Ishikawa (cell line): ENCODE measurements at regions not wholly inside any gene's neighbourhood (a gene's known extent, or its start where the extent isn't known, plus 50 kb on each side); places are given as distances from the start of the nearest gene placed in this dataset.

Source experiments
- CEBPB ChIP-seq: IDR thresholded peaks from 2 replicates; pipeline ENCODE4 v1.6.1; 2012
- CREB1 ChIP-seq: IDR thresholded peaks from 2 replicates; pipeline ENCODE4 v1.6.1; 2012; ENCODE audit warnings: low read depth
- EGR1 ChIP-seq: IDR thresholded peaks from 2 replicates; pipeline ENCODE4 v1.6.1; 2012
- EP300 ChIP-seq: IDR thresholded peaks from 2 replicates; pipeline ENCODE4 v1.6.1; 2012; ENCODE audit warnings: borderline replicate concordance
- FOXM1 ChIP-seq: IDR thresholded peaks from 2 replicates; pipeline ENCODE4 v1.6.1; 2012; ENCODE audit warnings: low read depth, borderline replicate concordance
- MAX ChIP-seq: IDR thresholded peaks from 2 replicates; pipeline ENCODE4 v1.6.1; 2012
- NFIC ChIP-seq: IDR thresholded peaks from 2 replicates; pipeline ENCODE4 v1.6.1; 2012
- RAD21 ChIP-seq: IDR thresholded peaks from 2 replicates; pipeline ENCODE4 v1.6.1; 2012; ENCODE audit warnings: low read depth
- TAF1 ChIP-seq: IDR thresholded peaks from 2 replicates; pipeline ENCODE4 v1.6.1; 2012; ENCODE audit warnings: low read depth, mild to moderate bottlenecking
- TCF12 ChIP-seq: IDR thresholded peaks from 2 replicates; pipeline ENCODE4 v1.6.1; 2012; ENCODE audit warnings: low read depth
- TEAD4 ChIP-seq: IDR thresholded peaks from 2 replicates; pipeline ENCODE4 v1.6.1; 2012
- YY1 ChIP-seq: IDR thresholded peaks from 2 replicates; pipeline ENCODE4 v1.6.1; 2012; ENCODE audit warnings: low read depth
- ZBTB7A ChIP-seq: IDR thresholded peaks from 2 replicates; pipeline ENCODE4 v1.6.1; 2012; ENCODE audit warnings: low read depth
- TF ChIP-seq, protein P1 (sequence below): IDR thresholded peaks from 2 replicates; pipeline ENCODE4 v1.6.1; 2012; ENCODE audit warnings: low read depth, mild to moderate bottlenecking
- TF ChIP-seq, protein P2 (sequence below): IDR thresholded peaks from 2 replicates; pipeline ENCODE4 v1.6.1; 2012

DNA sequence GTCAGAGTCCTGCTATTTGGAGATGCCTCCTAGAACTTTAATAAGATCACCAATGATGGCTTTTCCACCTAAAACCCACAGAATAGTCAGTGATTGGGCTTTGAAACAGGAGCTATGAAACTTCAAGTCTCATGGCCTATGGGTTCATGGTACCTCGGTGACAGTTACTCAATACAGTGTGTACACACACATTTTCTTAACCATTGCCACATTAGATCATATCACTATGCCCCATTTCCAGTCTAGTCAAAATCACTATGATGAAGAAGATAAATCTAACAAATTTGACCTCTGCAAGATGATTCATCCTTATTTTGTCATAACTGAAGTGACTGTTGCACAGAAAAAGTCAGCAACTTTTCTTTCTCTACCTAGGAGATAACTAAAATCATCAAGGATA is 86.8 kb upstream of the OR13F1 start:
- TF ChIP-seq NFIC (no peak), EGR1 (no peak), TCF12 (no peak), TEAD4 (no peak), ZBTB7A (no peak), FOXM1 (no peak), MAX (no peak), EP300 (no peak), CREB1 (no peak), CEBPB (no peak), YY1 (no peak), RAD21 (no peak), TAF1 (no peak)
- TF ChIP-seq, protein P1, sequence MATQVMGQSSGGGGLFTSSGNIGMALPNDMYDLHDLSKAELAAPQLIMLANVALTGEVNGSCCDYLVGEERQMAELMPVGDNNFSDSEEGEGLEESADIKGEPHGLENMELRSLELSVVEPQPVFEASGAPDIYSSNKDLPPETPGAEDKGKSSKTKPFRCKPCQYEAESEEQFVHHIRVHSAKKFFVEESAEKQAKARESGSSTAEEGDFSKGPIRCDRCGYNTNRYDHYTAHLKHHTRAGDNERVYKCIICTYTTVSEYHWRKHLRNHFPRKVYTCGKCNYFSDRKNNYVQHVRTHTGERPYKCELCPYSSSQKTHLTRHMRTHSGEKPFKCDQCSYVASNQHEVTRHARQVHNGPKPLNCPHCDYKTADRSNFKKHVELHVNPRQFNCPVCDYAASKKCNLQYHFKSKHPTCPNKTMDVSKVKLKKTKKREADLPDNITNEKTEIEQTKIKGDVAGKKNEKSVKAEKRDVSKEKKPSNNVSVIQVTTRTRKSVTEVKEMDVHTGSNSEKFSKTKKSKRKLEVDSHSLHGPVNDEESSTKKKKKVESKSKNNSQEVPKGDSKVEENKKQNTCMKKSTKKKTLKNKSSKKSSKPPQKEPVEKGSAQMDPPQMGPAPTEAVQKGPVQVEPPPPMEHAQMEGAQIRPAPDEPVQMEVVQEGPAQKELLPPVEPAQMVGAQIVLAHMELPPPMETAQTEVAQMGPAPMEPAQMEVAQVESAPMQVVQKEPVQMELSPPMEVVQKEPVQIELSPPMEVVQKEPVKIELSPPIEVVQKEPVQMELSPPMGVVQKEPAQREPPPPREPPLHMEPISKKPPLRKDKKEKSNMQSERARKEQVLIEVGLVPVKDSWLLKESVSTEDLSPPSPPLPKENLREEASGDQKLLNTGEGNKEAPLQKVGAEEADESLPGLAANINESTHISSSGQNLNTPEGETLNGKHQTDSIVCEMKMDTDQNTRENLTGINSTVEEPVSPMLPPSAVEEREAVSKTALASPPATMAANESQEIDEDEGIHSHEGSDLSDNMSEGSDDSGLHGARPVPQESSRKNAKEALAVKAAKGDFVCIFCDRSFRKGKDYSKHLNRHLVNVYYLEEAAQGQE: no peak
- TF ChIP-seq, protein P2, sequence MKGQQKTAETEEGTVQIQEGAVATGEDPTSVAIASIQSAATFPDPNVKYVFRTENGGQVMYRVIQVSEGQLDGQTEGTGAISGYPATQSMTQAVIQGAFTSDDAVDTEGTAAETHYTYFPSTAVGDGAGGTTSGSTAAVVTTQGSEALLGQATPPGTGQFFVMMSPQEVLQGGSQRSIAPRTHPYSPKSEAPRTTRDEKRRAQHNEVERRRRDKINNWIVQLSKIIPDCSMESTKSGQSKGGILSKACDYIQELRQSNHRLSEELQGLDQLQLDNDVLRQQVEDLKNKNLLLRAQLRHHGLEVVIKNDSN: no peak

DNA sequence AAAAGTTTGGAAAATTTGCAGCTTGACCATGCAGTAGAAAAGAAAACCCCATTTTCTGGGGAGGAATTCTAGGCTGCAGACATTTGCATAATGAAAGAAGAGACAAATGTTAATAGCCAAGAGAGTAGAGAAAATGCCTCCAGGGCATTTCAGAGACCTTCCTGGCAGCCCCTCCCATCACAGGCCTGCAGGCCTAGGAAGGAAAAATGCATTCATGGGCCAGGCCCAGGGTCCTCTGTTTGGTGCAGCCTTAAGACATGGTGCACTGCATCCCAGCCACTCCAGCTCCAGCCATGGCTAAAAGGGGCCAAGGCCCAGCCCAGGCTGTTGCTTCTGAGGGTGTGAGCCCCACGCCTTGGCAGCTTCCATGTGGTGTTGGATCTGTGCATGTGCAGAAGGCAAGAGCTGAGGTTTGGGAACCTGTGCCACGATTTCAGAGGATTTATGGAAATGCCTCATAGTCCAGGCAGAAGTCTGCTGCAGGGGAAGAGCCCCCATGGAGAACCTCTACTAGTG is 75.0 kb upstream of the OR13F1 start:
- TF ChIP-seq NFIC (no peak), TAF1 (no peak), MAX (no peak), TCF12 (no peak)

DNA sequence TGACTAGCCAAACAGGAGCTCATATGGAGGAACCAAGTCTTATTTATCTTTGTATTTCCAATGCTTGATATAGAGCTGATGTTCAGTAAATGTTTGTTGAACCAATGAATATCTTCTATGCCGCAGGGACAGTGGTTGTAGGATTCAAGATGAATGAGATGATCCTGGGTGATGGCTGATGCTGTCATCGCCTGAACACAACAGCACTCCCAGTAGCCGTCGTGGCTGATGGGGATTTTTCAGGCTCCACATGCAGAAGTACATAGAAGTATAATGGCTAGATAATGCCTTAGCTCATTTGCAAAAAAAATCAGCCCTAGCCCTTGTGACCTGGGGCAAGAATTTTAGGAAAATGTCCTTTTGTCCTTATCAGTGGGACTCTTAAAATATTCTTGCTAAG is 69.0 kb upstream of the OR13F1 start:
- TF ChIP-seq, protein P2: no peak
- TF ChIP-seq EGR1: no peak
- TF ChIP-seq ZBTB7A: no peak
- TF ChIP-seq, protein P1: no peak
- no peak for TF ChIP-seq NFIC
- no peak for TF ChIP-seq TCF12
- no peak for TF ChIP-seq TAF1
- no peak for TF ChIP-seq CREB1
- TF ChIP-seq CEBPB: no peak

DNA sequence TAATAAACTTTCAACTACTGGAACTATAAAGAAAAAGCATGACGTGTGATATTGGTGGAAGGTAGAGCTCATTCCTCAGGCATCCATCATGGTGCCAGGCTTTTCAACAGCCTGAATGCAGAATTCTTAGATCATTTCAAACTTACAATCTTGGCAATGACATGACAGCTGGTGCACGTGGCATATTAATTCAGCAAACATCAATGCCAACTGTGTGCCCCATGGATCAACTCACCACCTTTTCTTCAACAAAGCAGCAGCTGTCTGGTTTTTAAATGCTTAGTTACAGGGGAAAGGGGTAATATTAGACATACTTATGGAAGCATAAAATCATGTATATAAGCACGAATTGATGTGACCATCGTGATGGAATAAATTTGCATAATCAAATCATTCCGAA is 56.0 kb upstream of the OR13F1 start:
- TF ChIP-seq EGR1 (no peak), FOXM1 (no peak), MAX (no peak), CREB1 (no peak), EP300 (no peak), ZBTB7A (no peak), TAF1 (no peak), CEBPB (no peak), YY1 (no peak), NFIC (no peak), TCF12 (no peak), TEAD4 (no peak)
- TF ChIP-seq, protein P1: no peak
